Omental fat pad (tissue), 3 donors: ENCODE measurements at regions not wholly inside any gene's neighbourhood (a gene's known extent, or its start where the extent isn't known, plus 50 kb on each side); places are given as distances from the start of the nearest gene placed in this dataset.

Experiments used
- ATAC-seq: fragments of 150-250 bp; one replicate; pipeline ENCODE4 v1.9.1; 2016; ENCODE audit warnings: mild to moderate bottlenecking, moderate library complexity; ENCODE audit not compliant: low FRiP score
- DNase-seq: peaks from one replicate; pipeline ENCODE4 v3.0.0-alpha.2; 2019; ENCODE audit warnings: low spot score
- CTCF ChIP-seq, 3 donors: fragments of 450-650 bp; IDR thresholded peaks; one replicate each; pipeline ENCODE4 v1.5.1; 2016 to 2017; ENCODE audit warnings: antibody characterized with exemption in 3 of 3, mild to moderate bottlenecking in 3 of 3, moderate library complexity in 2 of 3

- no peak for DNase-seq
- TF ChIP-seq CTCF (IDR thresholded peaks at IDR 0.05), result no peak
- no peak for ATAC-seq
Measured at GRCh38 chr15:45743426-45744235, 108.8 kb downstream of the SQOR start.

GRCh38 chr15:45744236-45744589, 109.4 kb downstream of the SQOR start:
- DNase-seq (no peak), ATAC-seq (no peak)
- TF ChIP-seq CTCF (IDR thresholded peaks at IDR 0.05), result no peak

GRCh38 chr15:45747426-45747825, 112.6 kb downstream of the SQOR start:
- ATAC-seq (no peak), DNase-seq (no peak)
- TF ChIP-seq CTCF (IDR thresholded peaks at IDR 0.05), result no peak

GRCh38 chr15:45751629-45752028, 116.8 kb downstream of the SQOR start:
- TF ChIP-seq CTCF (IDR thresholded peaks at IDR 0.05), result no peak
- no peak for ATAC-seq

GRCh38 chr15:45759936-45760335, 125.1 kb downstream of the SQOR start:
- no peak for DNase-seq
- ATAC-seq, result no peak
- TF ChIP-seq CTCF (IDR thresholded peaks at IDR 0.05), result no peak

More at GRCh38 chr15:45751629-45752028, 116.8 kb downstream of the SQOR start:
- no peak for DNase-seq

- no peak for TF ChIP-seq CTCF (IDR thresholded peaks at IDR 0.05)
- no peak for ATAC-seq
- no peak for DNase-seq
Measured at GRCh38 chr15:45762726-45763125, 127.9 kb downstream of the SQOR start.

GRCh38 chr15:45763170-45763869, 128.5 kb downstream of the SQOR start:
- DNase-seq, result no peak
- no peak for TF ChIP-seq CTCF (IDR thresholded peaks at IDR 0.05)
- no peak for ATAC-seq
